ENCODE measurements at regions not wholly inside any gene's neighbourhood (a gene's known extent, or its start where the extent isn't known, plus 50 kb on each side); places are given as distances from the start of the nearest gene placed in this dataset.
"Not testable (repeated sequence)": the region's sequence is repeated elsewhere in the genome, so short reads cannot be mapped to it uniquely, and the experiment has no call there.

DNA sequence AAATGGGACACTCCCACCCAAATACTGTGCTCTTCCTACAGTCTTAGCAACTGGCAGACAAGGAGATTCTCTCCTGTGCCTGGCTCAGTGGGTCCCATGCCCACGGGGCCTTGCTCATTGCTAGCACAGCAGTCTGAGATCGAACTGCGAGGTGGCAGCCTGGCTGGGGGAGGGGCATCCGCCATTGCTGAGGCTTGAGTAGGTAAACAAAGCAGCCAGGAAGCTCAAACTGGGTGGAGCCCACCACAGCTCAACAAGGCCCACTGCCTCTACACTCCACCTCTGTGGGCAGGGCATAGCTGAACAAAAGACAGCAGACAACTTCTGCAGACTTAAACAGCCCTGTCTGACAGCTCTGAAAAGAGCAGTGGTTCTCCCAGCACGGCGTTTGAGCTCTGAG, 174.8 kb downstream of the COL12A1 start:
- H3K4me3 ChIP-seq (ENCODE audit: insufficient read length, low read depth); H3K4me1 ChIP-seq (ENCODE audit: insufficient read depth, insufficient read length); H3K36me3 ChIP-seq (ENCODE audit: insufficient read depth, insufficient read length, low read length); DNase-seq (ENCODE audit: low read depth, low spot score); H3K27me3 ChIP-seq (ENCODE audit: insufficient read depth, insufficient read length); H3K9ac ChIP-seq (ENCODE audit: insufficient read length, low read depth); H3K9me3 ChIP-seq (ENCODE audit: insufficient read depth, low read length): not testable (repeated sequence)

DNA sequence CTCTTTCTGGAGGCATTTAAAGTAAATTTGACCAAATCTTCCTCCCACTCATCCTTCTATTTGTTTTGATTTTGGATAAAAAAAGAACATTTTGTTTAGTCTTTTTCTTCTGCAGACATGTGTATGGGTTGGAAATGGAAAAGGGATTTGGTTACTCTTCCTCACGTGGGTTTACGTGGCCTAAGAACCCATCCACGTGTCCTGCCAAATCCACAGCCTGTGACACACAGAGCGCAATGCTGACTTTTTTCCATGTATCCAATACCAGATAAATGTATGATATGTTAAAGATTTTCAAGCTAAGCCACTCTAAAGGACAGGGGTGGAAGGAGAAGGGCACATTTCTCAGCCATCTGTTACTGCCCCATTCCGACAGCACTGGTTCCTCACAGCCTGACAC, 176.5 kb downstream of the COL12A1 start:
- no peaks in the 10 kb centered on the region for H3K27me3 ChIP-seq (ENCODE audit: insufficient read depth, insufficient read length)
- no peaks in the 10 kb centered on the region for H3K4me1 ChIP-seq (ENCODE audit: insufficient read depth, insufficient read length)
- TF ChIP-seq YY1 (IDR thresholded peaks at IDR 0.05; ENCODE audit: insufficient read depth, insufficient read length) (no peak), SUZ12 (IDR thresholded peaks at IDR 0.05; ENCODE audit: extremely low read depth, insufficient read depth, insufficient read length) (no peak), ZNF274 (IDR thresholded peaks at IDR 0.05; ENCODE audit: low read depth, low read length) (no peak)
- H3K9ac ChIP-seq (ENCODE audit: insufficient read length, low read depth) = no peak overlapping the region
- DNase-seq (ENCODE audit: low read depth, low spot score) = no peak
- H3K36me3 ChIP-seq (ENCODE audit: insufficient read depth, insufficient read length, low read length) = no peaks in the 10 kb centered on the region
- H3K9me3 ChIP-seq (ENCODE audit: insufficient read depth, low read length) = no peaks in the 10 kb centered on the region
- no peak overlapping the region for H3K4me3 ChIP-seq (ENCODE audit: insufficient read length, low read depth)

DNA sequence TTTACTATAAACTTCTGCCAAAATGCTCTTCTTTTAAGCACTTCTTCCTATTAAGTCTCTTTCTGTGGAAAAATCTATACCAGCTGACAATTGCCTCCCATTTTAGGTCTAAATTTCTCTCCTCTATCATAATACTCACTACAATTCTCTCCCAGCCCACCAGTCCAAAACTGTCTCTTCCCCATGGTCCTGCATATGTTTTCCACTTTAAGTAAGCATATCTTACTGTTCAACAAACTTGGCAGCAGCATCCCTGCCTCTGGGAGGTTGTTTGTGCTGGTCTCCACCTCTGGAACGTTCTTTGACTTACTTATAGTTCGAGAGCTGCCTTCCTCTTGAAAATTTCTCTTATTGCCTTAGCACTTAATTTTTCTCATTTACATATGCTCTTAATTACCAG, 180.5 kb downstream of the COL12A1 start:
- no peak for DNase-seq (ENCODE audit: low read depth, low spot score)
- Histone ChIP-seq H3K27me3 (ENCODE audit: insufficient read depth, insufficient read length) (no peaks in the 10 kb centered on the region), H3K9ac (ENCODE audit: insufficient read length, low read depth) (no peak overlapping the region), H3K4me3 (ENCODE audit: insufficient read length, low read depth) (no peak overlapping the region), H3K4me1 (ENCODE audit: insufficient read depth, insufficient read length) (no peaks in the 10 kb centered on the region), H3K9me3 (ENCODE audit: insufficient read depth, low read length) (no peaks in the 10 kb centered on the region), H3K36me3 (ENCODE audit: insufficient read depth, insufficient read length, low read length) (no peaks in the 10 kb centered on the region)
- no peak for TF ChIP-seq YY1 (IDR thresholded peaks at IDR 0.05; ENCODE audit: insufficient read depth, insufficient read length)
- TF ChIP-seq SUZ12 (IDR thresholded peaks at IDR 0.05; ENCODE audit: extremely low read depth, insufficient read depth, insufficient read length) = no peak
- no peak for TF ChIP-seq ZNF274 (IDR thresholded peaks at IDR 0.05; ENCODE audit: low read depth, low read length)

DNA sequence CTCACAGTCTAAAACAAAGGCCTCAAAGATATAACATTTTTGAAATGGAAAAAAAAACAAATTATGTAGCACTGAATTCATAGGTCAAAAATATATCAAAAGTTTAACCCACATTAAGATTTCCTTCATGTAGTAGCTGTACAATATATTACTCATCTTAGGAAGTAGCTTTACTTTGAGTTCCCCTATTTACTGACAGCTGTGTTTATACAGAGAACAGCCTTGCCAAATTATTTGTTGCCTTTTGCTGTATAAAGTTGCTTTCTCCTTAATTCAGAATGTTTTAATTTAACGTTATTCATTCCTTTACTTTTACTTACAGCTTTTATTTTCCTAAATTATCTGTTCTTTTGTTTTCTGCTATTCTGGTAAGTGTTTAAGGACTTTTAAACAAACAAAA, 181.0 kb downstream of the COL12A1 start:
- Histone ChIP-seq H3K27me3 (ENCODE audit: insufficient read depth, insufficient read length) (no peaks in the 10 kb centered on the region), H3K9ac (ENCODE audit: insufficient read length, low read depth) (no peak overlapping the region), H3K36me3 (ENCODE audit: insufficient read depth, insufficient read length, low read length) (no peaks in the 10 kb centered on the region), H3K4me1 (ENCODE audit: insufficient read depth, insufficient read length) (no peaks in the 10 kb centered on the region), H3K4me3 (ENCODE audit: insufficient read length, low read depth) (no peak overlapping the region), H3K9me3 (ENCODE audit: insufficient read depth, low read length) (no peaks in the 10 kb centered on the region)
- no peak for TF ChIP-seq ZNF274 (IDR thresholded peaks at IDR 0.05; ENCODE audit: low read depth, low read length)
- no peak for DNase-seq (ENCODE audit: low read depth, low spot score)

DNA sequence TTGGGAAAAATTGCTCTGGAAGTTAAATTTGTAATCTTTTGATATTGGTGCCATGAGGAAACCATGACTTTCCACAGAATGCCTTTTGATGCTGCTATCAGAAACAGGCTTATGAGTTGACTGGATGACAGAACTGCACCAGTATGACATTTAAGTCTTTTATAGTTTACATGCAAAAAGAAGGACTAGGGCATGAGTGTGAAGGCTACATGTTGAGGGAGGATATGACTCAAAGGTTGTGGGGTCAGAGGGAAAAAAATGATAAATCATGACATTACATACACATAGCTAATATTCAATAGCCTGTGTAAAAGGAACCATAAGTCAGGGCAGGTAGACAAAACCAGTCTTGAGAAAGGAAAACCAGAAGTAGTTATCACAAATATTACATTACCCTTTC, 182.2 kb downstream of the COL12A1 start:
- no peaks in the 10 kb centered on the region for H3K4me1 ChIP-seq (ENCODE audit: insufficient read depth, insufficient read length)
- H3K9me3 ChIP-seq (ENCODE audit: insufficient read depth, low read length) = no peaks in the 10 kb centered on the region
- no peak overlapping the region for H3K9ac ChIP-seq (ENCODE audit: insufficient read length, low read depth)
- DNase-seq (ENCODE audit: low read depth, low spot score) = no peak
- TF ChIP-seq YY1 (IDR thresholded peaks at IDR 0.05; ENCODE audit: insufficient read depth, insufficient read length) (no peak), ZNF274 (IDR thresholded peaks at IDR 0.05; ENCODE audit: low read depth, low read length) (no peak), SUZ12 (IDR thresholded peaks at IDR 0.05; ENCODE audit: extremely low read depth, insufficient read depth, insufficient read length) (no peak)
- no peak overlapping the region for H3K4me3 ChIP-seq (ENCODE audit: insufficient read length, low read depth)
- H3K36me3 ChIP-seq (ENCODE audit: insufficient read depth, insufficient read length, low read length) = no peaks in the 10 kb centered on the region
- H3K27me3 ChIP-seq (ENCODE audit: insufficient read depth, insufficient read length) = no peaks in the 10 kb centered on the region

DNA sequence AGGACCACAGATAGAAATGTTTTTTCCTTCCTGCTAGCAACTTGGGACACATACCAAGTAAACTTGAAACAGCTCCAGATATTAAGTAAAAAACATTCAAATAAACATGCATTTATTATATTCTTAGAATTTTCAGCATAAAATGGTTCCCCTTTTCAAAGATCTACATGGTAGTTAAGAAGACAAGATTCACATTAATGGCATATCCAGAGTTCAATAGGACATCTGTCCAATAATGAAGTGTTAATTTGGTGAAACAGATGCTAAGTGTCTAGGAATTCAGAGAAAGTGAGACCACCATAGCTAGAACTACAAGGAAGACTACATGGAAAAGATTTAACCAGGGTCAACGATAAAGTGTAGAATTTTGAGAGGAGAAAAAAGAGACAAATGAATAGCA, 184.9 kb downstream of the COL12A1 start:
- Histone ChIP-seq H3K9ac (ENCODE audit: insufficient read length, low read depth) (no peak overlapping the region), H3K36me3 (ENCODE audit: insufficient read depth, insufficient read length, low read length) (no peaks in the 10 kb centered on the region), H3K4me3 (ENCODE audit: insufficient read length, low read depth) (no peak overlapping the region), H3K9me3 (ENCODE audit: insufficient read depth, low read length) (no peaks in the 10 kb centered on the region), H3K4me1 (ENCODE audit: insufficient read depth, insufficient read length) (no peaks in the 10 kb centered on the region), H3K27me3 (ENCODE audit: insufficient read depth, insufficient read length) (no peaks in the 10 kb centered on the region)
- DNase-seq (ENCODE audit: low read depth, low spot score) = no peak
- TF ChIP-seq ZNF274 (IDR thresholded peaks at IDR 0.05; ENCODE audit: low read depth, low read length) (no peak), SUZ12 (IDR thresholded peaks at IDR 0.05; ENCODE audit: extremely low read depth, insufficient read depth, insufficient read length) (no peak), YY1 (IDR thresholded peaks at IDR 0.05; ENCODE audit: insufficient read depth, insufficient read length) (no peak)

DNA sequence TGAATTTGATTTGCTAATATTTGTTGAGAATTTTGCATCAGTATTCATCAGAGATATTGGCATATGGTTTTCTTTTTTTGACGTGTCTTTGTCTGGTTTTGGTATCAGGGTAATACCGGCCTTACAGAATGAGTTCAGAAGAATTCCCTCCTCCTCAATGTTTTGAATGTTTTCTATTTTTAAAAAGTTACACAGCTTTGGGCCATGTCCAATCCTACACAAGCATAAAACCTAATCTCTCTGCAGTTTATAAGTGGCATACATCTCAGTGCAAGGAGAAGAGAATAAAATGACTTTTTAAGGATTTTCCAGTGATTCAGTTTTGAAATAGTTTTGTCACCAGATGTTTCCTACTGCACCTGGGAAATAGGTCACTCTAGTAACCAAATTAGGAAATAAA, 185.5 kb downstream of the COL12A1 start:
- Histone ChIP-seq H3K4me3 (ENCODE audit: insufficient read length, low read depth) (no peak overlapping the region), H3K9ac (ENCODE audit: insufficient read length, low read depth) (no peak overlapping the region), H3K27me3 (ENCODE audit: insufficient read depth, insufficient read length) (no peaks in the 10 kb centered on the region), H3K4me1 (ENCODE audit: insufficient read depth, insufficient read length) (no peaks in the 10 kb centered on the region), H3K9me3 (ENCODE audit: insufficient read depth, low read length) (no peaks in the 10 kb centered on the region), H3K36me3 (ENCODE audit: insufficient read depth, insufficient read length, low read length) (no peaks in the 10 kb centered on the region)
- TF ChIP-seq YY1 (IDR thresholded peaks at IDR 0.05; ENCODE audit: insufficient read depth, insufficient read length) = no peak
- TF ChIP-seq SUZ12 (IDR thresholded peaks at IDR 0.05; ENCODE audit: extremely low read depth, insufficient read depth, insufficient read length) = no peak
- no peak for TF ChIP-seq ZNF274 (IDR thresholded peaks at IDR 0.05; ENCODE audit: low read depth, low read length)
- no peak for DNase-seq (ENCODE audit: low read depth, low spot score)

DNA sequence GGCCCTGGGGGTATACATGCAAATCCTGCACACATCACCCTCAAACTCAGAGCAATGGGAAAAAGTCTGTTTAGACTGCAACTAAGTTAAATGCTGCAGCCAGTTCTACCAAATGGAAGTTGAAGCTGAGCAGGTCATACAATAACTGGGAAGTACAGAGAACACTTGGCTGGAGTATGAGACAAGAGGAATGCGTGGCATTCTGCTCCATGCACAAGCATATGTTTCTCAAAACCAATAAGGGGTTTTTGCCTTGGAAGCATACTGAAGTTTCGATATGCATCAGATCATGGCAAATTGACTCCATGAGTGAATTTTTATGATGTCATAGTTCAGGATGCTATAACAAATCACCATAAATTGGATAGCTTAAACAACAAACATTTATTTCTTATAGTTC, 193.8 kb downstream of the COL12A1 start:
- Histone ChIP-seq H3K4me3 (ENCODE audit: insufficient read length, low read depth) (no peak overlapping the region), H3K9me3 (ENCODE audit: insufficient read depth, low read length) (no peaks in the 10 kb centered on the region), H3K4me1 (ENCODE audit: insufficient read depth, insufficient read length) (no peaks in the 10 kb centered on the region), H3K36me3 (ENCODE audit: insufficient read depth, insufficient read length, low read length) (no peaks in the 10 kb centered on the region), H3K27me3 (ENCODE audit: insufficient read depth, insufficient read length) (no peaks in the 10 kb centered on the region), H3K9ac (ENCODE audit: insufficient read length, low read depth) (no peak overlapping the region)
- no peak for TF ChIP-seq ZNF274 (IDR thresholded peaks at IDR 0.05; ENCODE audit: low read depth, low read length)
- TF ChIP-seq SUZ12 (IDR thresholded peaks at IDR 0.05; ENCODE audit: extremely low read depth, insufficient read depth, insufficient read length) = no peak
- TF ChIP-seq YY1 (IDR thresholded peaks at IDR 0.05; ENCODE audit: insufficient read depth, insufficient read length) = no peak
- DNase-seq (ENCODE audit: low read depth, low spot score) = no peak

DNA sequence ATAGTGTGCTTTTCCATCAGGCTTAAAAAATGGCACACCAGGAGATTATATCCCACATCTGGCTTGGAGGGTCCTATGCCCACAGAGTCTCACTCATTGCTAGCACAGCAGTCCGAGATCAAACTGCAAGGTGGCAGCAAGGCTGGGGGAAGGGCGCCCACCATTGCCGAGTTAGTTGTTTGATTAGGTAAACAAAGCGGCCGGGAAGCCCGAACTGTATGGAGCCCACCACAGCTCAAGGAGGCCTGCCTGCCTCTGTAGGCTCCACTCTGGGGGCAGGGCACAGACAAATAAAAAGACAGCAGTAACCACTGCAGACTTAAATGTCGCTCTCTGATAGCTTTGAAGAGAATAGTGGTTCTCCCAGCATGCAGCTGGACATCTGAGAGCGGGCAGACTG, 201.9 kb downstream of the COL12A1 start:
- not testable (repeated sequence) for H3K36me3 ChIP-seq (ENCODE audit: insufficient read depth, insufficient read length, low read length); H3K9ac ChIP-seq (ENCODE audit: insufficient read length, low read depth); H3K27me3 ChIP-seq (ENCODE audit: insufficient read depth, insufficient read length); DNase-seq (ENCODE audit: low read depth, low spot score); H3K9me3 ChIP-seq (ENCODE audit: insufficient read depth, low read length); H3K4me1 ChIP-seq (ENCODE audit: insufficient read depth, insufficient read length); H3K4me3 ChIP-seq (ENCODE audit: insufficient read length, low read depth)

Data from NT2/D1 (cell line).